A549 (cell line): ENCODE measurements at regions not wholly inside any gene's neighbourhood (a gene's known extent, or its start where the extent isn't known, plus 50 kb on each side); places are given as distances from the start of the nearest gene placed in this dataset.

Source experiments
- ATAC-seq, 2 experiments: fragments of 200-7000 bp in 1 of 2; fragments of >200 bp in 1 of 2; cut with Nextera tagmentation in 1 of 2; cut with Tn5 transposase in 1 of 2; 3 replicates each; pipeline versions ENCODE4 v1.8.0 to v1.9.1; 2018 to 2020; ENCODE audit warnings: mild to moderate bottlenecking in 1 of 2, moderate library complexity in 1 of 2
- CTCF ChIA-PET: fragments of 300-600 bp; sonication (Branson Sonifier 250); formaldehyde crosslinking; extraction: SDS; loops from one replicate; lab custom pipeline; 2021; ENCODE audit warnings: antibody characterized with exemption, inconsistent platforms; lab: Yijun Ruan, JAX
- POLR2A ChIA-PET: fragments of 350-600 bp; formaldehyde crosslinking; extraction: SDS; loops from one replicate; lab custom pipeline; 2021; ENCODE audit warnings: antibody characterized with exemption, inconsistent platforms; lab: Yijun Ruan, JAX
- DNase-seq, 2 experiments: peaks; one replicate each; pipeline versions ENCODE4 v3.0.0 to v3.0.0-alpha.2; 2011 to 2016; ENCODE audit warnings: low read depth in 1 of 2, low spot score in 1 of 2
- FAIRE-seq: peaks from 2 replicates; lab custom pipeline; 2011; peaks lifted over from hg19 to GRCh38; lab: Jason Lieb, UNC
- H3K27ac ChIP-seq, 2 experiments: fragments of >200 bp; sonication (Bioruptor Twin); formaldehyde crosslinking; 3 replicates each; pipeline ENCODE4 v1.5.1; 2016 to 2017
- H3K4me1 ChIP-seq: fragments of >200 bp; sonication (Bioruptor Twin); formaldehyde crosslinking; 3 replicates; pipeline ENCODE4 v1.6.1; 2016
- H3K4me2 ChIP-seq: fragments of >200 bp; sonication (Bioruptor Twin); formaldehyde crosslinking; 3 replicates; pipeline ENCODE4 v1.6.1; 2016
- H3K4me3 ChIP-seq: fragments of >200 bp; sonication (Bioruptor Twin); formaldehyde crosslinking; 3 replicates; pipeline ENCODE4 v1.5.1; 2016
- H3K9me3 ChIP-seq: fragments of >200 bp; sonication (Bioruptor Twin); formaldehyde crosslinking; 3 replicates; pipeline ENCODE4 v1.6.1; 2016
- CBX8 ChIP-seq: fragments of 200-600 bp; sonication (generic); IDR thresholded peaks from 2 replicates; pipeline ENCODE4 v1.6.1; 2016
- CEBPB ChIP-seq, 2 experiments: fragments of >200 bp in 1 of 2; sonication (Bioruptor Twin) in 1 of 2; formaldehyde crosslinking in 1 of 2; IDR thresholded peaks; 2 replicates each; pipeline ENCODE4 v1.6.1; 2012 to 2016
- CHD2 ChIP-seq: fragments of 150-350 bp; IDR thresholded peaks from 2 replicates; pipeline ENCODE4 v1.6.1; 2014; ENCODE audit warnings: low read length; ENCODE audit not compliant: partially characterized antibody
- EHF ChIP-seq: fragments of 250-450 bp; sonication (Bioruptor Pico); IDR thresholded peaks from 2 replicates; pipeline ENCODE4 v1.5.0; 2020; ENCODE audit warnings: mild to moderate bottlenecking
- EHMT2 ChIP-seq: fragments of 200-600 bp; sonication (generic); IDR thresholded peaks from 2 replicates; pipeline ENCODE4 v1.6.1; 2016; ENCODE audit warnings: antibody characterized with exemption, low read depth, mild to moderate bottlenecking, moderate library complexity
- EP300 ChIP-seq, 2 experiments: fragments of >200 bp; sonication (Bioruptor Twin); formaldehyde crosslinking; IDR thresholded peaks; 2 replicates in 1 of 2; 3 replicates in 1 of 2; pipeline ENCODE4 v1.6.1; 2016 to 2017
- ESRRA ChIP-seq: fragments of 150-350 bp; IDR thresholded peaks from 2 replicates; pipeline ENCODE4 v1.6.1; 2014; ENCODE audit warnings: mild to moderate bottlenecking, low read length, borderline replicate concordance
- FOSB ChIP-seq: fragments of 250-450 bp; sonication (Bioruptor Pico); IDR thresholded peaks from 2 replicates; pipeline ENCODE4 v1.5.0; 2020; ENCODE audit warnings: mild to moderate bottlenecking, moderate library complexity
- HDAC2 ChIP-seq: fragments of 200-600 bp; sonication (generic); IDR thresholded peaks from 2 replicates; pipeline ENCODE4 v1.6.1; 2016
- HOXB13 ChIP-seq: fragments of 250-450 bp; sonication (Bioruptor Pico); IDR thresholded peaks from 2 replicates; pipeline ENCODE4 v1.5.0; 2020; ENCODE audit warnings: low read depth, mild to moderate bottlenecking, moderate library complexity
- KDM5A ChIP-seq: fragments of 200-600 bp; sonication (generic); IDR thresholded peaks from 2 replicates; pipeline ENCODE4 v1.6.1; 2016; ENCODE audit warnings: antibody characterized with exemption, mild to moderate bottlenecking
- MAFK ChIP-seq: fragments of 450-650 bp; IDR thresholded peaks from 2 replicates; pipeline ENCODE4 v1.6.1; 2014; ENCODE audit not compliant: partially characterized antibody
- MYC ChIP-seq: IDR thresholded peaks from 2 replicates; pipeline ENCODE4 v1.6.1; 2012; ENCODE audit warnings: mild to moderate bottlenecking, inconsistent platforms, low read length, improper control_type of control experiment, borderline replicate concordance
- NFE2L2 ChIP-seq: fragments of 150-350 bp; conservative IDR thresholded peaks from 2 replicates; pipeline ENCODE4 v1.6.1; 2014; ENCODE audit warnings: low read length
- NPAS2 ChIP-seq: fragments of 250-450 bp; sonication (Bioruptor Pico); IDR thresholded peaks from 2 replicates; pipeline ENCODE4 v1.8.0; 2022; ENCODE audit warnings: mild to moderate bottlenecking, moderate library complexity, borderline replicate concordance
- POLR2AphosphoS2 ChIP-seq: conservative IDR thresholded peaks from 2 replicates; pipeline ENCODE4 v1.6.1; 2012; ENCODE audit warnings: low read length, improper control_type of control experiment, inconsistent platforms
- RAD21 ChIP-seq, 2 experiments: fragments of >200 bp in 1 of 2; sonication (Bioruptor Twin) in 1 of 2; formaldehyde crosslinking in 1 of 2; IDR thresholded peaks in 1 of 2; conservative IDR thresholded peaks in 1 of 2; 2 replicates in 1 of 2; 3 replicates in 1 of 2; pipeline ENCODE4 v1.6.1; 2012 to 2018; ENCODE audit warnings: inconsistent platforms in 1 of 2
- RARB ChIP-seq: fragments of 250-450 bp; sonication (Bioruptor Pico); IDR thresholded peaks from 2 replicates; pipeline ENCODE4 v1.8.0; 2021; ENCODE audit warnings: mild to moderate bottlenecking, moderate library complexity
- RCOR1 ChIP-seq: fragments of 150-350 bp; IDR thresholded peaks from 2 replicates; pipeline ENCODE4 v1.6.1; 2014; ENCODE audit warnings: antibody characterized with exemption, low read length, low read depth
- SREBF2 ChIP-seq: fragments of 450-650 bp; IDR thresholded peaks from 2 replicates; pipeline ENCODE4 v1.6.1; 2014; ENCODE audit warnings: mild to moderate bottlenecking, moderate library complexity
- TP53 ChIP-seq: fragments of 250-450 bp; sonication (Bioruptor Pico); IDR thresholded peaks from 2 replicates; pipeline ENCODE4 v1.5.0; 2021; ENCODE audit warnings: mild to moderate bottlenecking, moderate library complexity
- WGBS: methylation state at CpG from one replicate; pipeline ENCODE4 v1.1.6; 2017; ENCODE audit errors: missing lambda C conversion rate; 5-methylcytosine and 5-hydroxymethylcytosine counted together
- TF ChIP-seq, protein P1 (sequence below): fragments of >200 bp; sonication (Bioruptor Twin); formaldehyde crosslinking; IDR thresholded peaks from 2 replicates; pipeline ENCODE4 v1.6.1; 2016
- TF ChIP-seq, protein P2 (sequence below): fragments of 450-650 bp; IDR thresholded peaks from 2 replicates; pipeline ENCODE4 v1.6.1; 2014; ENCODE audit warnings: antibody characterized with exemption
- TF ChIP-seq, protein P3 (sequence below): IDR thresholded peaks from 2 replicates; pipeline ENCODE4 v1.6.1; 2012; ENCODE audit warnings: low read depth, borderline replicate concordance

DNA sequence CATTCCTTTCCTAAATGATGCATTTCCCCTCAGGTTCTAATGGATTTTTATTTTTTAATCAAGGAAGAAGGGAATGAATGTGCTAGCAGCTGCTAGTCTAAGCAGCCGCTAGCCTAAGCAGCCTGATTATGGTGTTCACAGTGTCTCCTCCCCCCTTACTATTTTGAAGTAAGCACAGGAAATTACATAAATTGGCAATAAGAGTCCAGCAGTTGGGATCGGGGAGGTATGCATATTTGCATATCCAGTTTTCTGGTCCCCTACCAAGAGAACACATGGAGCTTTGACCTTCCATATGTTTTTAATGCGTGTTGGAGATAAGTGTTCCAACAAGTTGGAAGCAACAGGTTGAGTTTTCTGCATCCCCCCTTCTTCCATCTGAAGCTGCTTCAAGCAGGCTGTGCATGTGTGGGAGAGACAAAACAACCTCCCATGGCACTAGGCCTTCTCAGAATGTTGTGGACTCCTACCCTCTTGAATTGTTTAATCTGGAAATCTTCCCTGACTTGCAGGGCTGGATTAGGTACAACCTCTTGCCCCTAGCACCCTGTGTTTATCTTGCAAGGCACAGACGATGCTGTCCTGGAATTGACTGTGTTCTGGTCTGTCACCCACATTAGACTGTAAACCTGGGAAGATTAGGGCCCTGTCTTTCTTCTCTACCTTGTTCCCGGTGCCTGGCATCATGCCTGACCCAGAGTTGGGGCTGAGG is 124.8 kb upstream of the LRIG1 start:
- Histone ChIP-seq H3K4me2 (no peak overlapping the region), H3K4me3 (no peak overlapping the region), H3K9me3 (no peaks in the 10 kb centered on the region), H3K27ac (no peak overlapping the region), H3K4me1 (no peaks in the 10 kb centered on the region)
- 58% methylated on average over 5 of the region's 5 CpGs for WGBS
- TF ChIP-seq ESRRA, result no peak
- TF ChIP-seq RARB (CRISPR knock-in tag), result no peak
- TF ChIP-seq EHF, result no peak
- no peak for DNase-seq
- no peak for FAIRE-seq
- ChIA-PET CTCF (interaction anchor here (0.7 kb wide), 1 partner anchor 312 kb away, joined by 3 read pairs; no protein-coding TSS in a partner anchor), POLR2A (no interaction called here)
- ATAC-seq, result no peak

DNA sequence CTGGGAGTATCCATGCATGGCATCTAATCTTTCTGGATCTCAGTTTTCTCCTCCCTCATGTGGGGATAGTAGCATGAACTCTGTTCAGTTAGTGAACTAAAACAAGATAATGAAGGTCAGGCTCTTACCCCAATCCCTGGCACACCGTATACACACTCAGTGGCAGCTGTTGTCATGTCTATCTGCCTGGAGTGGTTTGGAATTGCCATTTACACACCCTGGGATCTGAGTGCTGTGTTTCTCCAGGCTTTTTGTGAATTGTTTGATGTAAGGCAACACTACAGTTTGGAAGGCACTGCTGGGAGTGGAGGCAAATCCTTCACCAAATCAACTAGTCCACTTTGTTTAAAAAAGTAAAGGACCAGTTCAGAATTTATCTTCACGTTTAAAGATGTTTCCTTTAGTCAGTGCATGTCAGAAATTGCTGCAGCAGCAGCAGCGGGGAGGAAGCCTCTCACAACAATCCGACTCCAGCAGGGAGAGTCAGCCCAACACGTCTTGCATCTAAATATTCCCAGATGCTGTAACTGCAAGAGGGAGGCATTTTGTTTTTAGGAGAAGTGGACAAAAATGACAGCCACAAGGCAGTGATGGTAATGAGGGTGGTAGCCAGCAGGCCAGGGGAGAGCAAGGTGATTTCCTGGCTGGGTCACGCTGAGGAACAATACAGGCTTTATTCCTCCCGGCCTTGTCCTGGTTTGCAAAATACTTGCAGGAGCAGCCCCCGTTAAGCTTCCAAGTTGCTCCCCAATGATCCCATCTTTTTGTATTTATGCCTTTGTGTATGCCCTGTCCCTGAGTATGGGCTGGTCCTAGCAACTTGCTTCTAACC is 128.5 kb upstream of the LRIG1 start:
- H3K4me2 ChIP-seq, result no peak overlapping the region
- FAIRE-seq, result no peak
- ChIA-PET CTCF (interaction anchor here (1.2 kb wide), 1 partner anchor 14 kb away, joined by 4 read pairs; no protein-coding TSS in a partner anchor), POLR2A (no interaction called here)
- DNase-seq, result no peak
- 64% methylated on average over 8 of the region's 8 CpGs for WGBS
- ATAC-seq, result no peak
- H3K4me3 ChIP-seq, result no peak overlapping the region
- H3K9me3 ChIP-seq, result no peaks in the 10 kb centered on the region
- H3K4me1 ChIP-seq, result no peaks in the 10 kb centered on the region
- TF ChIP-seq, protein P1, sequence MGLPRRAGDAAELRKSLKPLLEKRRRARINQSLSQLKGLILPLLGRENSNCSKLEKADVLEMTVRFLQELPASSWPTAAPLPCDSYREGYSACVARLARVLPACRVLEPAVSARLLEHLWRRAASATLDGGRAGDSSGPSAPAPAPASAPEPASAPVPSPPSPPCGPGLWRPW, result no peak
- TF ChIP-seq, protein P2, sequence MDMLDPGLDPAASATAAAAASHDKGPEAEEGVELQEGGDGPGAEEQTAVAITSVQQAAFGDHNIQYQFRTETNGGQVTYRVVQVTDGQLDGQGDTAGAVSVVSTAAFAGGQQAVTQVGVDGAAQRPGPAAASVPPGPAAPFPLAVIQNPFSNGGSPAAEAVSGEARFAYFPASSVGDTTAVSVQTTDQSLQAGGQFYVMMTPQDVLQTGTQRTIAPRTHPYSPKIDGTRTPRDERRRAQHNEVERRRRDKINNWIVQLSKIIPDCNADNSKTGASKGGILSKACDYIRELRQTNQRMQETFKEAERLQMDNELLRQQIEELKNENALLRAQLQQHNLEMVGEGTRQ, result no peak
- TF ChIP-seq NPAS2 (CRISPR knock-in tag), result no peak
- TF ChIP-seq EHF, result no peak
- no peak for TF ChIP-seq EHMT2
- TF ChIP-seq, protein P3, sequence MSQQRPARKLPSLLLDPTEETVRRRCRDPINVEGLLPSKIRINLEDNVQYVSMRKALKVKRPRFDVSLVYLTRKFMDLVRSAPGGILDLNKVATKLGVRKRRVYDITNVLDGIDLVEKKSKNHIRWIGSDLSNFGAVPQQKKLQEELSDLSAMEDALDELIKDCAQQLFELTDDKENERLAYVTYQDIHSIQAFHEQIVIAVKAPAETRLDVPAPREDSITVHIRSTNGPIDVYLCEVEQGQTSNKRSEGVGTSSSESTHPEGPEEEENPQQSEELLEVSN, result no peak
- TF ChIP-seq CHD2, result no peak
- no peak for TF ChIP-seq NFE2L2
- TF ChIP-seq MAFK, result no peak
- TF ChIP-seq RAD21 (conservative IDR thresholded peaks at IDR 0.05 in 1 of 2, IDR thresholded peaks at IDR 0.05 in 1 of 2), result no peak
- TF ChIP-seq CBX8, result no peak
- TF ChIP-seq HDAC2, result no peak
- no peak for TF ChIP-seq MYC
- no peak for TF ChIP-seq SREBF2
- TF ChIP-seq POLR2AphosphoS2, result no peak
- no peak for TF ChIP-seq CEBPB (IDR thresholded peaks at IDR 0.05)
- TF ChIP-seq RARB (CRISPR knock-in tag), result no peak
- no peak for TF ChIP-seq RCOR1
- H3K27ac ChIP-seq, result no peak overlapping the region

DNA sequence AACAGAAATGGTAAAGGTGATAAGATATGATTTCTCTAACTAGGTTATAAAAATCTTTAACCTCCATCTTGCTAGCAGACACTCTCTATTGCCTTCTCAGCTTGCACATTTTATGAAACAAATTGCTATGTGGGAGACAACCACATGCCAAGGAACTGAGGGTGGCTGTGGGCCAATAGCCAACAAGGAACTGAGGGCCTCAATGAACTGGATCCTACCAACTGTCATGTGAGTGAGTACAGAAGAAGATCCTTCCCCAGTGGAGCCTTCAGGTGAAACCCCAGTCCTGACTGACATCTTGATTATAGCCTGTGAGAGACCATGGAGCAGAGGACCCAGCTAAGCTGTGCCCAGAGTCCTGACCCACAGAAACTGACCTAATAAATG is 129.2 kb upstream of the LRIG1 start:
- ChIA-PET POLR2A (no interaction called here), CTCF (interaction anchor here (0.7 kb wide), 1 partner anchor 121 kb away, joined by 3 read pairs; no protein-coding TSS in a partner anchor)
- Histone ChIP-seq H3K4me1 (no peaks in the 10 kb centered on the region), H3K4me3 (no peak overlapping the region), H3K27ac (no peak overlapping the region), H3K4me2 (no peak overlapping the region), H3K9me3 (no peaks in the 10 kb centered on the region)
- DNase-seq (no peak), FAIRE-seq (no peak), ATAC-seq (no peak)
- TF ChIP-seq POLR2AphosphoS2 (no peak), FOSB (CRISPR knock-in tag) (no peak), EP300 (IDR thresholded peaks at IDR 0.05) (no peak), KDM5A (no peak), TP53 (no peak), CEBPB (IDR thresholded peaks at IDR 0.05) (no peak), SREBF2 (no peak), HOXB13 (no peak)
